GM23248 (cell line): ENCODE measurements at regions not wholly inside any gene's neighbourhood (a gene's known extent, or its start where the extent isn't known, plus 50 kb on each side); places are given as distances from the start of the nearest gene placed in this dataset.

Experiments used
- DNase-seq: peaks from one replicate; pipeline ENCODE4 v3.0.0-alpha.2; 2015
- H2AFZ ChIP-seq: fragments of 200-600 bp; sonication (generic); 2 replicates; pipeline ENCODE4 v1.6.1; 2016; ENCODE audit warnings: antibody characterized with exemption
- H3F3A ChIP-seq: fragments of 200-600 bp; sonication (generic); 2 replicates; pipeline ENCODE4 v1.6.1; 2016; ENCODE audit warnings: mild to moderate bottlenecking, antibody characterized with exemption, mixed run types; ENCODE audit not compliant: insufficient read depth
- H3K27ac ChIP-seq: fragments of 200-600 bp; sonication (generic); 2 replicates; pipeline ENCODE4 v1.5.1; 2016; ENCODE audit warnings: mild to moderate bottlenecking
- H3K27me3 ChIP-seq: fragments of 200-600 bp; sonication (generic); replicated peaks from 2 replicates; pipeline ENCODE4 v1.6.1; 2016; ENCODE audit warnings: mild to moderate bottlenecking; ENCODE audit not compliant: insufficient read depth
- H3K36me3 ChIP-seq: fragments of 200-600 bp; sonication (generic); 2 replicates; pipeline ENCODE4 v1.6.1; 2016; ENCODE audit warnings: low read depth, mild to moderate bottlenecking
- H3K4me1 ChIP-seq: fragments of 200-600 bp; sonication (generic); 2 replicates; pipeline ENCODE4 v1.6.1; 2016; ENCODE audit warnings: mild to moderate bottlenecking; ENCODE audit not compliant: insufficient read depth
- H3K4me2 ChIP-seq: fragments of 200-600 bp; sonication (generic); one replicate; pipeline ENCODE4 v1.6.1; 2016; ENCODE audit warnings: mild to moderate bottlenecking; ENCODE audit not compliant: unreplicated experiment
- H3K4me3 ChIP-seq: fragments of 200-600 bp; sonication (generic); 2 replicates; pipeline ENCODE4 v1.5.1; 2016; ENCODE audit warnings: mild to moderate bottlenecking
- H3K79me2 ChIP-seq: fragments of 200-600 bp; sonication (generic); 2 replicates; pipeline ENCODE4 v1.6.1; 2016; ENCODE audit warnings: mild to moderate bottlenecking; ENCODE audit not compliant: insufficient read depth
- H3K9ac ChIP-seq: fragments of 200-600 bp; sonication (generic); 2 replicates; pipeline ENCODE4 v1.6.1; 2016; ENCODE audit warnings: mild to moderate bottlenecking
- H3K9me2 ChIP-seq: fragments of 200-600 bp; sonication (generic); 2 replicates; pipeline ENCODE4 v1.6.1; 2016; ENCODE audit warnings: mixed run types, mild to moderate bottlenecking, moderate library complexity; ENCODE audit not compliant: insufficient read depth
- H3K9me3 ChIP-seq: fragments of 200-600 bp; sonication (generic); one replicate; pipeline ENCODE4 v1.6.1; 2017; ENCODE audit warnings: low read depth
- H4K20me1 ChIP-seq: fragments of 200-600 bp; sonication (generic); 2 replicates; pipeline ENCODE4 v1.6.0; 2016; ENCODE audit not compliant: insufficient read depth
- EZH2 ChIP-seq: fragments of 200-600 bp; sonication (generic); IDR thresholded peaks from 2 replicates; pipeline ENCODE4 v1.6.1; 2018; ENCODE audit warnings: antibody characterized with exemption, mild to moderate bottlenecking; ENCODE audit not compliant: insufficient read depth, poor library complexity, severe bottlenecking
- EZH2phosphoT487 ChIP-seq: fragments of 200-600 bp; sonication (generic); IDR thresholded peaks from 2 replicates; pipeline ENCODE4 v1.6.1; 2018; ENCODE audit warnings: antibody characterized with exemption, moderate library complexity, mild to moderate bottlenecking, low read depth; ENCODE audit not compliant: insufficient read depth
- WGBS, 2 experiments: methylation state at CpG; one replicate each; pipeline ENCODE4 v1.1.6; 2015 to 2017; ENCODE audit warnings: low lambda C conversion rate in 2 of 2, low coverage in 1 of 2; ENCODE audit errors: missing lambda C conversion rate in 2 of 2; 5-methylcytosine and 5-hydroxymethylcytosine counted together
- in situ Hi-C: fragments of 300-500 bp; cut with MboI; formaldehyde crosslinking; loops from 2 replicates; pipeline ENCODE4 v1.15.0; 2020

GRCh38 chr6:104473021-104473429 lies 386.7 kb downstream of the HACE1 start:
- Histone ChIP-seq H2AFZ (no peak overlapping the region), H4K20me1 (no peaks in the 10 kb centered on the region)
- in situ Hi-C loops = no loop called here

GRCh38 chr6:104472021-104472901 lies 387.5 kb downstream of the HACE1 start:
- Histone ChIP-seq H4K20me1 (no peaks in the 10 kb centered on the region), H3K27me3 (no peaks in the 10 kb centered on the region), H2AFZ (no peak overlapping the region), H3K79me2 (no peaks in the 10 kb centered on the region), H3K4me3 (no peak overlapping the region), H3K9me3 (no peaks in the 10 kb centered on the region), H3K36me3 (no peaks in the 10 kb centered on the region), H3F3A (no peaks in the 10 kb centered on the region), H3K4me1 (no peaks in the 10 kb centered on the region), H3K9me2 (no peaks in the 10 kb centered on the region), H3K27ac (no peak overlapping the region), H3K9ac (no peak overlapping the region), H3K4me2 (no peak overlapping the region)
- 37% methylated on average over 9 of the region's 9 CpGs for WGBS, 2 experiments
- in situ Hi-C loops = no loop called here
- no peak for DNase-seq
- no peak for TF ChIP-seq EZH2phosphoT487
- TF ChIP-seq EZH2 = no peak

More at GRCh38 chr6:104473021-104473429, 386.7 kb downstream of the HACE1 start:
- Histone ChIP-seq H3K27me3 (no peaks in the 10 kb centered on the region), H3K36me3 (no peaks in the 10 kb centered on the region), H3K9me2 (no peaks in the 10 kb centered on the region), H3K4me2 (no peak overlapping the region), H3K9ac (no peak overlapping the region), H3K79me2 (no peaks in the 10 kb centered on the region), H3K4me3 (no peak overlapping the region), H3K4me1 (no peaks in the 10 kb centered on the region), H3K27ac (no peak overlapping the region), H3K9me3 (no peaks in the 10 kb centered on the region), H3F3A (no peaks in the 10 kb centered on the region)
- no peak for DNase-seq
- 14 to 36% methylated on average over 4 of the region's 4 CpGs for WGBS, 2 experiments
- TF ChIP-seq EZH2phosphoT487 = no peak
- no peak for TF ChIP-seq EZH2

- Histone ChIP-seq H3K4me1 (no peaks in the 10 kb centered on the region), H3K27ac (no peak overlapping the region), H3K36me3 (no peaks in the 10 kb centered on the region), H3K9me2 (no peaks in the 10 kb centered on the region), H2AFZ (no peak overlapping the region), H3K9me3 (no peaks in the 10 kb centered on the region), H3K4me2 (no peak overlapping the region), H4K20me1 (no peaks in the 10 kb centered on the region), H3F3A (no peaks in the 10 kb centered on the region), H3K9ac (no peak overlapping the region), H3K27me3 (no peaks in the 10 kb centered on the region), H3K4me3 (no peak overlapping the region), H3K79me2 (no peaks in the 10 kb centered on the region)
- no peak for TF ChIP-seq EZH2
- no peak for TF ChIP-seq EZH2phosphoT487
- no peak for DNase-seq
- in situ Hi-C loops = no loop called here
These were observed 393.4 kb downstream of the HACE1 start for GRCh38 chr6:104466306-104466705.

- no peaks in the 10 kb centered on the region for H3K9me3 ChIP-seq
- H3K9ac ChIP-seq = no peak overlapping the region
- WGBS, 2 experiments = 20 to 25% methylated on average over 6 of the region's 6 CpGs
- H3K4me1 ChIP-seq = no peaks in the 10 kb centered on the region
- H4K20me1 ChIP-seq = no peaks in the 10 kb centered on the region
- no peaks in the 10 kb centered on the region for H3K27me3 ChIP-seq
- no peak overlapping the region for H3K27ac ChIP-seq
- no peak overlapping the region for H3K4me3 ChIP-seq
- H3K79me2 ChIP-seq = no peaks in the 10 kb centered on the region
- no peaks in the 10 kb centered on the region for H3K36me3 ChIP-seq
- no peak overlapping the region for H2AFZ ChIP-seq
- in situ Hi-C loops = no loop called here
- no peaks in the 10 kb centered on the region for H3K9me2 ChIP-seq
- no peak overlapping the region for H3K4me2 ChIP-seq
- H3F3A ChIP-seq = no peaks in the 10 kb centered on the region
- DNase-seq = no peak
- TF ChIP-seq EZH2phosphoT487 (no peak), EZH2 (no peak)
These were observed 396.7 kb downstream of the HACE1 start for GRCh38 chr6:104462811-104463599.
